Sigmoid colon (tissue), 6 donors: ENCODE measurements at regions not wholly inside any gene's neighbourhood (a gene's known extent, or its start where the extent isn't known, plus 50 kb on each side); places are given as distances from the start of the nearest gene placed in this dataset.

Experiments
- DNase-seq: peaks from one replicate; pipeline ENCODE4 v3.0.0-alpha.2; 2019
- H3K27ac ChIP-seq, 4 donors: fragments of 200-600 bp; sonication (generic); one replicate each; pipeline ENCODE4 v1.5.1; 2016 to 2019; ENCODE audit warnings: mild to moderate bottlenecking in 1 of 4
- H3K27me3 ChIP-seq, 3 donors: fragments of 200-600 bp; sonication (generic); one replicate each; pipeline ENCODE4 v1.5.1; 2019; ENCODE audit warnings: mild to moderate bottlenecking in 1 of 3
- H3K36me3 ChIP-seq, 4 donors: fragments of 200-600 bp; sonication (generic); one replicate each; pipeline ENCODE4 v1.5.1; 2016 to 2019
- H3K4me1 ChIP-seq, 4 donors: fragments of 200-600 bp; sonication (generic); one replicate each; pipeline ENCODE4 v1.5.1; 2017 to 2019
- H3K4me3 ChIP-seq, 4 donors: fragments of 200-600 bp; sonication (generic); one replicate each; pipeline ENCODE4 v1.5.1; 2017 to 2019; ENCODE audit warnings: mild to moderate bottlenecking in 2 of 4, moderate library complexity in 1 of 4
- H3K9me3 ChIP-seq, 4 donors: fragments of 200-600 bp in 3 of 4; sonication (generic) in 3 of 4; one replicate each; pipeline versions ENCODE4 v1.5.1 to v1.6.1; 2013 to 2019
- CTCF ChIP-seq, 4 experiments: fragments of 450-650 bp in 3 of 4; fragments of 200-600 bp in 1 of 4; IDR thresholded peaks; one replicate each; pipeline ENCODE4 v1.5.1; 2016 to 2019; ENCODE audit warnings: antibody characterized with exemption in 4 of 4, mild to moderate bottlenecking in 3 of 4, moderate library complexity in 2 of 4
- EP300 ChIP-seq, 4 donors: sonication (generic); formaldehyde crosslinking; IDR thresholded peaks; one replicate each; pipeline ENCODE4 v1.6.1; 2017; ENCODE audit warnings: antibody characterized with exemption in 4 of 4
- POLR2A ChIP-seq, 2 donors: fragments of 450-650 bp; IDR thresholded peaks; one replicate each; pipeline ENCODE4 v1.6.1; 2016; ENCODE audit warnings: antibody characterized with exemption in 2 of 2, mild to moderate bottlenecking in 2 of 2, moderate library complexity in 2 of 2
- POLR2AphosphoS5 ChIP-seq, 4 donors: sonication (generic); formaldehyde crosslinking; IDR thresholded peaks; one replicate each; pipeline ENCODE4 v1.6.1; 2017; ENCODE audit warnings: antibody characterized with exemption in 4 of 4
- WGBS, 2 donors: extraction: QIAGEN DNeasy Blood & Tissue Kit; methylation state at CpG; one replicate each; pipeline ENCODE4 v1.1.7; 2013; 5-methylcytosine and 5-hydroxymethylcytosine counted together
- intact Hi-C: fragments of 100-400 bp; cut with DNase I; formaldehyde crosslinking; loops from one replicate; pipeline ENCODE4 v1.15.1; 2023
- donor health status: healthy with polysubstance abuse.
- donor health status: healthy.

DNA sequence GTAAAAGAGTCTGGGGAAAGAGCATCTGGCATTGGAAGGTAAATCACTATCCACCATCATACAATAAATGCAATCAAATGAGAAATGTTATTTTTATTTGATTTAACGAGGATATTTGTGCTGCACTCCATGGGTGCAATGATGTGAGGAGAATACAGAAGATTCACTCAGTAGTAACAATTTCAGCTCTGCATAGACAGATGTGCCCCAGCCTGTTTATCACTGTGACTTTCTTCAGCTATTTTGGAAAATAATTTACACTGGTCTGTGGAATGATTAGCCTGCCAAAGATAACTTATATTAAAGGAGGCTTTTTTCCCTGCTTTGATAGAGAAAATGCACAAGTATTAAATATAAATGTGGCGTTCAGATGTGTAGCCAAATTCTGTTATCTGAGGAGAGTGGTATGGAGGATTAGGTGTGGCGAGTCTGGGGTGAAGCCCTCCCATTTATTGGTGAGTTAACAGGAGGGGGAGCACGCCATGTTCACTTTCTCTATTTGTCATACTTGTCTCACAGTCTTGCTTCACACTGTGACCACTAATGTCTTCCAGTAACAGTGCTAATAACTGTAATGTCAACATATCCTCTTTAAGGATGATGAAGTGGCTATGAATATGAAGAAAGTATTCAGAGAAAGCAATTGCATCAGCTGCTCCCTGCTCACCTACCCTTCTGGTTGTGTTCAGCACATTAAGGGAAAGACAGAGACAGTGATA, 645.6 kb downstream of the MMUT start:
- intact Hi-C loops, result no loop called here
- H3K36me3 ChIP-seq, result no peaks in the 10 kb centered on the region
- 78 to 79% methylated on average over 4 of the region's 4 CpGs for WGBS, 2 donors
- no peak for DNase-seq
- H3K4me1 ChIP-seq, result no peaks in the 10 kb centered on the region
- TF ChIP-seq CTCF (IDR thresholded peaks at IDR 0.05), result no peak
- no peaks in the 10 kb centered on the region for H3K27me3 ChIP-seq
- H3K9me3 ChIP-seq, result no peaks in the 10 kb centered on the region
- no peak overlapping the region for H3K4me3 ChIP-seq
- H3K27ac ChIP-seq, result no peak overlapping the region

DNA sequence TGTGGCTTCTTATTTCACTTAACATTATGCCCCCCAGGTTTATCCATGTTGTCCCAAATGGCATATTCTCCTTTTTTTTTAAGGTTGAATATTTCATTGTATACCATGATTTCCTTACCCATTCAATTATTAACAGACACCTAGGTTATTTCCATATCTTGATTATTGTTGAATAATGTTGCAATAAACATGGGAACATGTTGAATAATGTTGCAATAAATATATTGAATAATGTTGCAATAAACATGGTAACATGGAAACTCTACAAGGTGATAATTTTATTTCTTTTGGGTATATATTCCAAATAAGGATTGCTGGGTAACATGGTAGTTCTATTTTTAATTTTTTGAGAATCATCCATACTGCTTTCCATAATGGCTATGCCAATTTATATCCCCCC, 648.1 kb downstream of the MMUT start:
- no peak overlapping the region for H3K27ac ChIP-seq
- no peaks in the 10 kb centered on the region for H3K27me3 ChIP-seq
- intact Hi-C loops, result no loop called here
- no peaks in the 10 kb centered on the region for H3K36me3 ChIP-seq
- TF ChIP-seq CTCF (IDR thresholded peaks at IDR 0.05), result no peak
- no peak overlapping the region for H3K4me3 ChIP-seq
- H3K9me3 ChIP-seq, result no peaks in the 10 kb centered on the region
- no peaks in the 10 kb centered on the region for H3K4me1 ChIP-seq
- DNase-seq, result no peak

DNA sequence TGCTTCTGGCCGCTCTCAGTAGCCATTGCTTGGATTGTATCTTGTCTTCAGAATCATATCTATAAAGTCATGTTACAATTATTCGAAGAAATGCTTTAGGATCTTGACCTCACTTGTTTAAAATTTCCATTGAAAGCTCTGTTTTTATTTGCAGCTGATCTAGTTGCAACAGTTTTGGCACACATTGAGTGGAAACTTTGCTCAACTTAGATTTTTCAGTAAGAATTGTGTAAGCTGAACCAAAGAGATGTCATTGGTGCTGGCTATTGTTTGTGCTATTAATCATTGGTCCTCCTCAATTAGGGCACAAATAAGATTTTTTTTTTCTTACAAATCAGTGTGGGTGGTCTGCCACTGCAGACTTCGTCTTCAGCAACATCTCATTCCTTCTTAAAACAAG, 649.2 kb downstream of the MMUT start:
- intact Hi-C loops, result no loop called here
- H3K27ac ChIP-seq, result no peak overlapping the region
- TF ChIP-seq EP300 (IDR thresholded peaks at IDR 0.05), result no peak
- no peak for TF ChIP-seq CTCF (IDR thresholded peaks at IDR 0.05)
- no peak for TF ChIP-seq POLR2AphosphoS5 (IDR thresholded peaks at IDR 0.05)
- TF ChIP-seq POLR2A (IDR thresholded peaks at IDR 0.05), result no peak
- H3K4me3 ChIP-seq, result no peak overlapping the region
- H3K27me3 ChIP-seq, result no peaks in the 10 kb centered on the region
- H3K4me1 ChIP-seq, result no peaks in the 10 kb centered on the region
- WGBS, 2 donors, result 63 to 80% methylated on average over 3 of the region's 3 CpGs
- no peak for DNase-seq
- no peaks in the 10 kb centered on the region for H3K9me3 ChIP-seq
- no peaks in the 10 kb centered on the region for H3K36me3 ChIP-seq

- Histone ChIP-seq H3K36me3 (no peaks in the 10 kb centered on the region), H3K4me3 (no peak overlapping the region), H3K27me3 (no peaks in the 10 kb centered on the region), H3K27ac (no peak overlapping the region), H3K9me3 (no peaks in the 10 kb centered on the region), H3K4me1 (no peaks in the 10 kb centered on the region)
- TF ChIP-seq CTCF (IDR thresholded peaks at IDR 0.05) (no peak), POLR2A (IDR thresholded peaks at IDR 0.05) (no peak), EP300 (IDR thresholded peaks at IDR 0.05) (no peak), POLR2AphosphoS5 (IDR thresholded peaks at IDR 0.05) (no peak)
- intact Hi-C loops, result no loop called here
- DNase-seq, result no peak
- 19 to 59% methylated on average over 2 of the region's 2 CpGs for WGBS, 2 donors
Measured at GRCh38 chr6:48809700-48810099, 653.4 kb downstream of the MMUT start.

- 71 to 73% methylated on average over 4 of the region's 4 CpGs for WGBS, 2 donors
Measured at GRCh38 chr6:48809245-48809644, 653.8 kb downstream of the MMUT start.

More at GRCh38 chr6:48809245-48809644, 653.8 kb downstream of the MMUT start:
- no peak for TF ChIP-seq POLR2AphosphoS5 (IDR thresholded peaks at IDR 0.05)
- no peak for TF ChIP-seq CTCF (IDR thresholded peaks at IDR 0.05)
- TF ChIP-seq EP300 (IDR thresholded peaks at IDR 0.05), result no peak
- TF ChIP-seq POLR2A (IDR thresholded peaks at IDR 0.05), result no peak
- Histone ChIP-seq H3K4me3 (no peak overlapping the region), H3K4me1 (no peaks in the 10 kb centered on the region), H3K27me3 (no peaks in the 10 kb centered on the region), H3K27ac (no peak overlapping the region), H3K9me3 (no peaks in the 10 kb centered on the region), H3K36me3 (no peaks in the 10 kb centered on the region)
- intact Hi-C loops, result no loop called here
- no peak for DNase-seq
